WI38 (cell line): ENCODE measurements at regions not wholly inside any gene's neighbourhood (a gene's known extent, or its start where the extent isn't known, plus 50 kb on each side); places are given as distances from the start of the nearest gene placed in this dataset.

Source experiments
- H3K4me3 ChIP-seq: 2 replicates; pipeline ENCODE4 v1.5.1; 2011; ENCODE audit warnings: low read depth, mild to moderate bottlenecking, control low read depth, low read length
- CTCF ChIP-seq: IDR thresholded peaks from 2 replicates; pipeline ENCODE4 v1.5.1; 2012; ENCODE audit warnings: low read depth, mild to moderate bottlenecking, control low read depth, low read length

DNA sequence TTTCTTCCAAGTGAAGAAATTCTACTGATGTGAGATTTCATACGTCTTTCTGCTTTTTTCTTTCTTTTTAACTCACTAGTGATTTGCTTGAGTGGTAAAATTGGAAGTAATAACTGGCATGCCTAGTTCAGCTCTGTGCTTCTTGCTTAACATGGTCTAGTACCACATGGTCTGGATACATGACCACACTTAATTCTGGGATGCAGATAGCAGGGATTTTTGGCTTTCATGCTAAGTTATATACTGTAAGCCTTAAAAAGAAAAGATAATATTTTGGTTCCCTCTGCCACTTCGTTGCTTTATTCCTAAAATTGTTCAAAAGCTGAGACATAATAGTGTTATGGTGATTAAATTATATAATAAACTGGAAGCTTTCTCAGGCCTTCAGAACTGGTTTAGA, 174.3 kb downstream of the OXSM start:
- no peak overlapping the region for H3K4me3 ChIP-seq
- no peak for TF ChIP-seq CTCF

DNA sequence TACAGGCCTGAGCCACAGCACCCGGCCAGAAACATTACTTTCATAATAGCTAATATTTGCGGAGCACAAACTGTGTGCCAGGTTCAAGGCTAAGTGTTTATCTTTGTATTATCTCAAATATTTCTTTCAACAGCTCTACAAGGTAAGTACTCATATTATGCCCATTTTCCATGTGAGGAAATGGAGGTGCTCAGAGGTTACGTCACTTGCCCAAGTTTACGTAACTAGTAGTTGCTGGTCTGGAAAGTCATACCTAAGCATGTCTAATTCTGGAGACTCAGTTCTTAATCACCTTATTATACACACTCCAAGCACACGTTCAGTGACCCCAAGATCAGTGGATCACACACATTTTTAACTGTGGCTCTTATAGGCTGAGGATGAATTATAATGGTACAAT, 177.5 kb downstream of the OXSM start:
- no peak for TF ChIP-seq CTCF

DNA sequence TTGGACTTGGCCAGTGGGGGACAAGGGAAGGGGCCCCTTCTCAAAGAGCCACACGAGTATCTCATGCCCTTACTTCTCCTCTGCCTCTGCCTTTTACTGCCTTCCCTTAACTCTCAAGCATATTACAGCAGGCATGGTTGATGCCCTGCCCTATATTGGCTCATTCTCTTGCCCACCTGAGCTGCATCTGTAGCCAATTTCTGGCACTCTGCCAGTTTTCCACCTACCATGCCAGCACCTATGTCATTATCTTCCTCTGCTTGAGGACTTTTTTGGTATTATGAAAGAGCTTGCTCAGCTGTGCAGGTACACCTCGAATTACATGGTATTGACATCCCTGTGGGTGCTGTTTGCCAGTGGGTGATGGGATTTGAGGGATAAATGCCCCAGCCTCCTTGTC, 181.8 kb downstream of the OXSM start:
- H3K4me3 ChIP-seq: no peak overlapping the region
- no peak for TF ChIP-seq CTCF

More for the DNA sequence above, 177.5 kb downstream of the OXSM start:
- H3K4me3 ChIP-seq: no peak overlapping the region

DNA sequence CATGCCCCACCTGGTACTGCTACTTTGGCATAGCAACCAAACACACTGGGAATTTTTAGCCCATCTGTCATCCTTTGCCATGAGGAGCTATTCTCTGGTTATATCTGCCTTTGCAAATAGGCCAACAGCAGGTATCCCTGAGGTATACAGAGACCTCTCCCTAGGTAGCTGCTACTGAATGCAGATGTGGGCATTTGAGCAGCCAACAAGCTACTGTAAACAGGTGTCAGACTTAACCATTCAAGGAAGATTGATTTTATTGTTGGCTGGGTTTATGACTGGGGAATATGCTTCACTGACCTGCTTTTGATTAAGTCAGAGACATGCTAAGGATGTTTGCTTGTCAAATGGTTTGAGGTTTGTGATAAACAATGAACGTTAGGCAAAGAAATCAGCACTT, 183.2 kb downstream of the OXSM start:
- no peak for TF ChIP-seq CTCF
- no peak overlapping the region for H3K4me3 ChIP-seq

DNA sequence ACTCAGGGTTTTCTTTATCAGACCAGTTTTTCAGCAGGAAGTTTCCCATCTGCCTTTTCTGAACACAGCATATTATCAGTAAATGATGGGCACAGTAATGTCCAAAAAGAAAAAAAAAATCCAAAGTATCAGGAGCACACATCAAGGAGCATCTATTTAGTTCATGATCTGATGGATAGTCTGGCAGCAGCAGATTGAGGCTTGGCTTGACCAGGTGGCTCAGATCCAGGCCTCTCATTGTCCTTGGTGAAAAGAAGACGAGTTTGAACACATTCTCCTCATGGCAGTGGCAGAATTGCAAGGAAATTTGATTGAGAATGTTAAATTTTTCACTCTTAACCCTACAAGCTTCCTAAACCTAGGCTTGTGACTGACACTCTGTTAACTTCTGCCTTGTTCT, 192.9 kb downstream of the OXSM start:
- no peak overlapping the region for H3K4me3 ChIP-seq

DNA sequence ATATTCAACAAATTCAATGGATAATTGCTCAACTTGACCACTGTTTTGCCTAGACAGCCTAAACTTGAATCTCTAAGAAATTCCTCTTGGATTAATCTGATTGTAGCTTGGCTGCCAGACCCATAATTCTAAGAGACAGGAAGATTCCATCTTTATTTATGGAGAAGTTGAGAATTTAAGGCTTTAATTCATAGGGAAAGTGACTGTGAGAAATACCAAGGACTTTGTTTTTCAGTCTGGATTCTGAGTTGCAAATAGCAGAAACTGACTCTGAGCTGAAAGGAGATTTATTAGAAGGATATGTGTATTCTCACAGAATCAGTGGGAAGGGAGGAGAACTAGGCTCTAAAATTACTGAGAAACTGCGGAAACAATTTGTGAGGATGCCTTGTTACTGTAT, 195.7 kb downstream of the OXSM start:
- no peak overlapping the region for H3K4me3 ChIP-seq
- TF ChIP-seq CTCF: no peak

More for the DNA sequence above, 192.9 kb downstream of the OXSM start:
- TF ChIP-seq CTCF: no peak

- TF ChIP-seq CTCF: no peak
- no peak overlapping the region for H3K4me3 ChIP-seq
Measured at GRCh38 chr3:25992606-25993005, 202.7 kb downstream of the OXSM start.

DNA sequence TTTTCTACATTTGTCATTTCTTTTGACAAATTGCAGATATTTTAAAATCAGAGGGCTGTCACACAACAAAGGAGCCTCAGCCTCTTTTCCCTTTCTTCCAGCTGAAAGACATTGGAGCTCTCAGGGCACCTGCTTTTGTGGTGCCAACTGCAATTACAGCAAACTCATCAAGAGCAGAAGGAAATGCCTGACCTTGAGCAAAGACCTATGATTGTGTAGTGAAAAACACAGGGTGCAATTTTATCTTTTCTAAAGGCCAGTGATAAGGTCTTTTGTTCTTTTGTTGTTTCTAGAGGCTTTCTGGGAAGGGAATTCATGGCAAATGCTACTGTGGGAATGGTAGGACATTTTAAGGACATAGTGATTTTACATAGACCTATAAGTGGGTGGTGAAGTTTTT, 214.3 kb downstream of the OXSM start:
- TF ChIP-seq CTCF: no peak
- H3K4me3 ChIP-seq: no peak overlapping the region
